GM12878 (cell line): ENCODE measurements at regions not wholly inside any gene's neighbourhood (a gene's known extent, or its start where the extent isn't known, plus 50 kb on each side); places are given as distances from the start of the nearest gene placed in this dataset.

Experiments
- ATAC-seq: fragments of 200-7000 bp; cut with Tn5 transposase; 3 replicates; pipeline ENCODE4 v1.9.1; 2020; ENCODE audit warnings: mild to moderate bottlenecking, moderate library complexity
- BruUV-seq: library from RNA; stranded (reverse); fragments of 400-500 nt; replicated peaks from 2 replicates; lab custom pipeline; 2021; lab: Mats Ljungman, UMichigan
- CTCF ChIA-PET: fragments of 300-600 bp; sonication (Branson Sonifier 250); formaldehyde crosslinking; extraction: SDS; loops from one replicate; lab custom pipeline; 2021; ENCODE audit warnings: inconsistent platforms; lab: Yijun Ruan, JAX
- POLR2A ChIA-PET: fragments of 350-600 bp; formaldehyde crosslinking; extraction: SDS; loops from one replicate; lab custom pipeline; 2021; ENCODE audit warnings: inconsistent platforms; lab: Charles Lee
- RAD21 ChIA-PET: fragments of 300-600 bp; sonication (Branson Sonifier 250); formaldehyde crosslinking; loops from one replicate; lab custom pipeline; 2023; ENCODE audit warnings: antibody characterized with exemption; ENCODE audit not compliant: unreplicated experiment; lab: Charles Lee
- SMC1A ChIA-PET: fragments of 300-600 bp; sonication (Branson Sonifier 250); formaldehyde crosslinking; loops from one replicate; lab custom pipeline; 2023; ENCODE audit not compliant: unreplicated experiment, uncharacterized antibody; lab: Charles Lee
- DNase-seq: peaks from one replicate; pipeline ENCODE4 v3.0.0-alpha.2; 2011; ENCODE audit warnings: low read depth, low spot score
- FAIRE-seq: peaks from 3 replicates; lab custom pipeline; 2011; peaks lifted over from hg19 to GRCh38; lab: Jason Lieb, UNC
- H2AFZ ChIP-seq: 2 replicates; pipeline ENCODE4 v1.6.0; 2011; ENCODE audit warnings: low read depth, low read length, control low read depth; ENCODE audit not compliant: control insufficient read depth
- H3K27ac ChIP-seq: 2 replicates; pipeline ENCODE4 v1.5.1; 2011; ENCODE audit warnings: control low read depth; ENCODE audit not compliant: control insufficient read depth, insufficient read depth
- H3K27me3 ChIP-seq, 2 experiments: replicated peaks in 1 of 2; 2 replicates each; pipeline versions ENCODE4 v1.6.0 to v1.6.1; 2011; ENCODE audit warnings: low read length in 1 of 2; ENCODE audit not compliant: control insufficient read depth in 2 of 2, insufficient read depth in 2 of 2
- H3K36me3 ChIP-seq, 2 experiments: 2 replicates each; pipeline ENCODE4 v1.5.1; 2011; ENCODE audit warnings: low read length in 1 of 2; ENCODE audit not compliant: control insufficient read depth in 2 of 2, insufficient read depth in 2 of 2
- H3K4me1 ChIP-seq: 2 replicates; pipeline ENCODE4 v1.6.1; 2011; ENCODE audit warnings: mild to moderate bottlenecking, low read length, moderate library complexity, mixed read lengths; ENCODE audit not compliant: control insufficient read depth, insufficient read depth
- H3K4me2 ChIP-seq: 2 replicates; pipeline ENCODE4 v1.6.0; 2011; ENCODE audit warnings: control low read depth; ENCODE audit not compliant: control insufficient read depth, insufficient read depth
- H3K4me3 ChIP-seq: fragments of 200-600 bp; sonication (generic); 2 replicates; pipeline ENCODE4 v1.5.1; 2016
- H3K79me2 ChIP-seq: 2 replicates; pipeline ENCODE4 v1.6.0; 2011; ENCODE audit warnings: low read length; ENCODE audit not compliant: control insufficient read depth, insufficient read depth
- H3K9ac ChIP-seq: 2 replicates; pipeline ENCODE4 v1.8.0; 2011; ENCODE audit warnings: low read length, control low read depth, mixed read lengths; ENCODE audit not compliant: control insufficient read depth, insufficient read depth
- H3K9me3 ChIP-seq: replicated peaks from 3 replicates; pipeline ENCODE4 v1.5.1; 2011; ENCODE audit warnings: mild to moderate bottlenecking, low read length; ENCODE audit not compliant: control insufficient read depth, insufficient read depth
- H4K20me1 ChIP-seq: 2 replicates; pipeline ENCODE4 v1.6.0; 2011; ENCODE audit not compliant: control insufficient read depth, insufficient read depth
- CEBPZ ChIP-seq: fragments of 150-350 bp; IDR thresholded peaks from 2 replicates; pipeline ENCODE4 v1.6.1; 2016; ENCODE audit warnings: low read depth, low read length
- CTCF ChIP-seq, 3 experiments: IDR thresholded peaks in 2 of 3; conservative IDR thresholded peaks in 1 of 3; 2 replicates each; pipeline ENCODE4 v1.5.1; 2011; ENCODE audit warnings: low read depth in 3 of 3, low read length in 3 of 3, mild to moderate bottlenecking in 3 of 3, control low read depth in 2 of 3, moderate library complexity in 2 of 3, inconsistent platforms in 1 of 3, mixed read lengths in 1 of 3; ENCODE audit not compliant: control insufficient read depth in 2 of 3, insufficient read depth in 1 of 3; ENCODE audit errors: extremely low read depth in 1 of 3
- DPF2 ChIP-seq: fragments of 450-650 bp; IDR thresholded peaks from 2 replicates; pipeline ENCODE4 v1.6.1; 2017; ENCODE audit warnings: mild to moderate bottlenecking
- GATAD2B ChIP-seq: fragments of 450-650 bp; conservative IDR thresholded peaks from 2 replicates; pipeline ENCODE4 v1.6.1; 2017; ENCODE audit warnings: low read depth, mild to moderate bottlenecking, moderate library complexity
- HDGF ChIP-seq: fragments of 450-650 bp; IDR thresholded peaks from 2 replicates; pipeline ENCODE4 v1.6.1; 2016; ENCODE audit warnings: antibody characterized with exemption
- KDM1A ChIP-seq: fragments of 200-600 bp; sonication (generic); IDR thresholded peaks from 2 replicates; pipeline ENCODE4 v1.6.1; 2016; ENCODE audit warnings: borderline replicate concordance
- RUNX3 ChIP-seq: IDR thresholded peaks from 2 replicates; pipeline ENCODE4 v1.6.1; 2012; ENCODE audit warnings: low read length, inconsistent platforms
- SPI1 ChIP-seq: IDR thresholded peaks from 2 replicates; pipeline ENCODE4 v1.6.1; 2011; ENCODE audit warnings: low read depth, mild to moderate bottlenecking, low read length, moderate library complexity, borderline replicate concordance; ENCODE audit not compliant: insufficient read depth
- TBL1XR1 ChIP-seq: IDR thresholded peaks from 2 replicates; pipeline ENCODE4 v1.6.1; 2012; ENCODE audit warnings: low read depth, low read length, improper control_type of control experiment
- YBX1 ChIP-seq: fragments of 450-650 bp; IDR thresholded peaks from 2 replicates; pipeline ENCODE4 v1.6.1; 2016; ENCODE audit warnings: antibody characterized with exemption
- ZNF24 ChIP-seq: fragments of 450-650 bp; IDR thresholded peaks from 2 replicates; pipeline ENCODE4 v1.6.1; 2017; ENCODE audit warnings: antibody characterized with exemption, mild to moderate bottlenecking
- WGBS: methylation state at CpG from one replicate; pipeline ENCODE4 v1.1.6; 2016; ENCODE audit warnings: low lambda C conversion rate; ENCODE audit not compliant: insufficient replicate concordance, insufficient coverage; ENCODE audit errors: missing lambda C conversion rate; 5-methylcytosine and 5-hydroxymethylcytosine counted together
- in situ Hi-C: fragments of 300-500 bp; cut with MboI; formaldehyde crosslinking; loops from 9 replicates; pipeline ENCODE4 v1.14.3; 2018; ENCODE audit warnings: mixed read lengths
- intact Hi-C: fragments of 100-400 bp; cut with micrococcal nuclease; formaldehyde crosslinking; loops from one replicate; pipeline ENCODE4 v1.14.2; 2022; ENCODE audit not compliant: unreplicated experiment

GRCh38 chr1:212182579-212182978, 102.6 kb upstream of the PPP2R5A start:
- Histone ChIP-seq H3K9ac (no peak overlapping the region), H3K9me3 (no peaks in the 10 kb centered on the region), H3K79me2 (no peaks in the 10 kb centered on the region), H3K4me2 (no peak overlapping the region), H3K27ac (no peak overlapping the region), H3K36me3 (no peaks in the 10 kb centered on the region), H3K27me3 (no peaks in the 10 kb centered on the region), H2AFZ (no peak overlapping the region), H3K4me3 (no peak overlapping the region), H4K20me1 (no peaks in the 10 kb centered on the region), H3K4me1 (peaks cover 9% of the 10 kb centered on the region)
- ChIA-PET SMC1A (no interaction called here), RAD21 (interaction anchor here (0.7 kb wide), 1 partner anchor 492 kb away, joined by 3 read pairs; no protein-coding TSS in a partner anchor), POLR2A (no interaction called here), CTCF (no interaction called here)
- intact Hi-C loops (no loop called here), in situ Hi-C loops (no loop called here)
- no peak for ATAC-seq
- TF ChIP-seq RUNX3 (no peak), CTCF (IDR thresholded peaks at IDR 0.05 in 2 of 3, conservative IDR thresholded peaks at IDR 0.05 in 1 of 3; ENCODE audit: control insufficient read depth in 2 of 3, extremely low read depth in 1 of 3, insufficient read depth in 1 of 3, low read depth in 3 of 3, low read length in 3 of 3) (no peak), KDM1A (no peak), SPI1 (no peak), HDGF (no peak), GATAD2B (no peak), ZNF24 (no peak), DPF2 (no peak), CEBPZ (no peak), YBX1 (no peak), TBL1XR1 (no peak)
- WGBS: 57% methylated on average over 3 of the region's 3 CpGs
- DNase-seq: no peak
- no TSS peak for BruUV-seq
- FAIRE-seq: no peak
